SK-N-DZ (cell line): ENCODE measurements at regions not wholly inside any gene's neighbourhood (a gene's known extent, or its start where the extent isn't known, plus 50 kb on each side); places are given as distances from the start of the nearest gene placed in this dataset.

ENCODE experiments used
- DNase-seq: peaks from one replicate; pipeline ENCODE4 v3.0.0-alpha.2; 2015; ENCODE audit warnings: low spot score

DNA sequence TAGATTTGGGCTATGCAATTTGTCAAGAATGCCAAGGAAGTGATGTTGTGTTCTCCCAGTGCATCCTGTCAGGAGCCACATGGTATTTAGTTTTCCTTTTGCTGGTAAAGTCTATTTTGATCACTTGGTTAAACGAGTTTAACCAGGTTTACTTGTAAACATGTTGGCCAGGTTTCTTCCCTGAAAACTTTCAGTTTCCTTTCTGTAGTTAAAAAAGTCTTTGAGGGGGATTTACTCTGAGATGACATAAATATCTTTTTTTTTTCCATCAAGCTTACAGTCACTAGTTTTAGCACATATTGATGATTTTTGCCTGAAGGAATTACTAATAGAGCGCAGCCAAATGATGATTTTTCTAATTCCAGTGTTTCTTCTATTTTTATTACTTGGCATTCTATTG lies 320.5 kb downstream of the PHF14 start:
- DNase-seq: no peak

DNA sequence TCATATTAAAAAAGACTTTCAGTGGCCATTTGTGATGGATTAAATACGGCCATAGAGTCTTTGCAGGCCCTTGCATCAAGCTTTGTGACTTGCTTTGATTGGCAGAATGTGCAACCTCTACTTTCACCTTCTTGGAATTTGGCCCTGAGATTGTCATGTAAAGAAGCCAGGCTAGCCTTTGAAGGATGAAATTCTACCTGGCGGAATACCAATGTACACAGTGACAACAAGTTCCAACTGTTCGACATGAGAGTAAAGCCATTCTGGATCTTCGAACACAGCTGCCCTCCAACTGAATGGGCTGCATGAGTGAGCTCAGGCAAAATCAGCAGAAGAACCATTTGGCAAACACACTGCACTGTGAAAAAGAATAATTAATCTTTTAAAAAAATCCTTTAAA lies 321.3 kb downstream of the PHF14 start:
- DNase-seq: no peak

DNA sequence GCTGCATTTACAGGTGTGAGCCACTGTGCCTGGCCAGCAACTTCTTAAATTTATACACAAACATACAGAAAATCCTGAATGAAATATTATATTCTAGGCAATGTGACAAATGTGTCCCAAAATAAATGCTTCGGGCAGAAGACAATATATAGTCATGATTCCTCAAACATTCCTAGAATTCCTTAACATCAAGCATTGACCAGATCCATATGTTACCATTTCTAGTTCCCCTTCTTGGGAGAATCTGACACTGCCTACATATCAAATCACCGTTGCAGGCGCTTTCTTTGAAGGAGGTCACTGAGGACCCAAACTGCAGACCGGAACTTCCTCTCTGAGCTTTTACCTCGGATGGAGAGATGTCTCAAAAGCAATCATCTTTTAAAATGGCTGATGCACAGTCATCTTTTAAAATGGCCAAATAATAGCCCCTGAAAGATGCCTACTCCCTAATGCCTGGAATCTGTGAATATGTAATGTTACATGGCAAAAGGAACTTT lies 323.5 kb downstream of the PHF14 start:
- DNase-seq: no peak

DNA sequence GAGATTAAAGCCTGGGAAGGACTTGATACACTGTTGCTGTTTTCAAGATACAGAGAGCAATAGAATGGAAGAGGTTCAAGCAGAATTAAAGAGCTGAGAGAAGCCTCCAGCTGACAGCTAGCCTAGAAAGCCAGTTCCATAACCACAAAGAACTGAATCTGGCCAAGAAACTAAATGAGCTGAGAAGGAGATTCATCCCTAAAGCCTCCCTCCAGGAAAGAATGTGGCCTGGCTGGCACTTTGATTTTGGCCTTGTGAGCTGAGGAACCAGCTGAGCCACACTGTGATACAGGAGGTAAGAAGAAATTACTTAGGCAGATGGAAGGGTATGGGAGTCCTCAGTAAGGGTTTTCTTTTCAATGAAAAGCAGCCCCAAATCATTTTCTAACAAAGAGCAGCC lies 324.1 kb downstream of the PHF14 start:
- no peak for DNase-seq

DNA sequence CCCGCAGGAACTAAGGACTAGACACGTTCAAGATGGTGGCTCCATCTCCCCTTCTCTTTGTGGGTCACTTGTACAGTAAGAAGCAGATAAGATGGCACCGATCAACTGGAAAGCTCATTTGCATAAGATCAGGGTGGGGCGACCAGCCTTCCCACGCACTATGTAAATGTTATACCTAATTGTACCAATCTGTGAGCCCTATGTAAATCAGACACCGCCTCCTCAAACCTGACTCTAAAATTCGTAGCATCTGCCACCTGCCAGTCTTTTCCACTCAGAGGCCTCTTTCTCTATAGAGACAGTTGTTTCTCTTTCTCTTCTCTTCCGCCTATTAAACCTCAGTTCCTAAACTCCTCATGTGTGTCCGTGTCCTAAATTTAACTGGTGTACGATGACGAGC lies 324.5 kb downstream of the PHF14 start:
- peak; percentile 8 for DNase-seq

DNA sequence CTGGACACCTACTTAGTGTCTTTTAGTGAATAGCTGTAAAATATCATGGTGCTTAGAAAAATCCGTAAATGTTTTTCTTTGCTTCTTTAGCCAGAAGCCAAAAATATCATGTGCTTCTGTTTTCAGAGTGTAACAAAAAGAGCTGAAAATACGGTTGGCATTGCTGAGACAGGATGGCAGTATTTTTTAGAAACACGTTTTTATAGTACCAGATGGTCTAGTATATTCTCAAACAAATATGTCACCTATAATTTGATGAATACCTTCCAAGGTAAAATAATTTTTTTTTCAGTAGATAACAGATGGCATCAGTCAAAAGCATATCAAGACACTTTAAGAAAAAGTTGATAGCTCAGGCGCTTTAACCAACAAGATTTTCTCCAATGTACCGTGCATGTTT lies 326.6 kb downstream of the PHF14 start:
- no peak for DNase-seq

DNA sequence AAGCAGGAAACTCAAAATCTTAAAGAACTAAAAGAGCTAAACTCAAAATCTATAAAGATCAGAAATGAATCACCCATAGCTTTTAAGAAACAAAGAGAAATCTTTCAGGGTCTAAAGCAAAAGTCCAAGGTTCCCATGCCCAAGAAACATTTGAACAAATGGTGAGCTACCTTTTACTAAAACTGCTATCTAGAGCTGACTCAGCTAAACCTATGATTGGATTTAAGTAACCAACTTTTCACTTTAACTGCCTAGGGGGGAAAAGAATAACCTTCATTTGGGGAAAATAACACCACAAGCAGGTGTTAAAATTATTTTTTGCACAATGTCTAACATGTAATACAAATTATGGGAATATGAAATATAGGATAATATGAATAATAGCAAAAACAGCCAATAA lies 328.4 kb downstream of the PHF14 start:
- no peak for DNase-seq

DNA sequence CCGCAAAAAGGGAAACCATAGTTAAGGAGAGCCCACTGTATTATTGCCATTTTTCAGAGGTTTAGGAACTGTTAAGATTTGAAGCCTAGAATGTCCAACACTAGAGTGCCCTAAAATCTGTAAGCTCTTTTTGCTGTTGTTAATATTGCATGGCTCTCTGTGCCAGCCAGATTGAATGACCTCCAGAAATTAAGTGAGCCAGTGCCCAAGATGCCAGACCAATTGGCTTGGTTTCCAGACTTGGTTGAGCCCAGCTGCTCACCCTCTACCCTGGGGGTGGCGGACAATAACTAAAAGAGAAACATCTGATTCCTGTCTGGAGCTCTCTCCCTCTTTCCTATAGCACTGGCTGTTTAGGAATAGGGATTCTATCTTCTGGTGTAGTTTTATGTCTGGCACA lies 340.1 kb downstream of the PHF14 start:
- DNase-seq: no peak

DNA sequence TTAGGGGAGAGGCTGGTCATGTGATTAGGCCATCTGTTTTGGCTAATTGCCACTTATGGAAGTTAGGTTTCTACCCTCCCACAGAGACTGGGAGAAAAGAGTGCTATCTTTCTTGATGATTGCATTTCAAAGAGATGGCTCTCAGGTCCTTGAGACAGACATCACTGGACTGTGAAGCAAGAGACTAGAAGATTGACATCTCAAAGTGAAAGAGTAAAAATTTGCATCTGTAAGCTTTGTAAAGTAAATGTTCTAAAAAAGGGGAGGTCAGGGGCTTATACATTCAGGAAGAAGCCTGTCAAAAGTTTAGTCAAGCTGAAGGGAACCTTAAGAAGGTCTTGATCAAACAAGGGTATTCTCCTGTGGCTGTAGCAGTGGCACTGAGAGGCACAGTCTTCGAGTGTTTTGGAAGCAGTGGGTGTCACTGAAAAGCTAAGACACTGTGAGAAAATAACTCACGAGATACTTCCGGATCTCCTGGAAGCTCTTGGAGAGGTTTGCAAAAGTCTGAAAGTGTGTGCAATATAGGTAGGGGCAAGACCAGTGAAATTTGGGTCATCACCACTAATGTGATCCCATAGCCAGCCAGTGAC lies 342.1 kb downstream of the PHF14 start:
- no peak for DNase-seq

DNA sequence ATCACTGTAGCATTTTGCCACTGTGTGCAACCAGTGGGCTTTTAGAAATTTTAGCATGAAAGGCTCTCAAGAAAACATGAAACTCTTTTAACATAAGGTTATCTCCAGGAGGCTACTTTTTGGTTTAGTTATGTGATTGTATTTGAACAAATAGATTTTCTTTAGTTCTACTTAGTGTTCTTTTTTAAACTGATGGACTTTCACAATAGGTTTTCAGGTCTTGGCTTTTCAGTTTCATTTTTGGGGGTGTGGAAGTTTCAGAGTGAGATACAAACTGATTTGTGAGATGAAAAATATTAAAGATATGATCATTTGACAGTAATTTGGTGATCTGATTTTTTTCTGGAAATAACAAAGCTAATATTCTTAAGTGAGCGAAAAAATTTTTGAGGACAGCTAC lies 344.1 kb downstream of the PHF14 start:
- no peak for DNase-seq

DNA sequence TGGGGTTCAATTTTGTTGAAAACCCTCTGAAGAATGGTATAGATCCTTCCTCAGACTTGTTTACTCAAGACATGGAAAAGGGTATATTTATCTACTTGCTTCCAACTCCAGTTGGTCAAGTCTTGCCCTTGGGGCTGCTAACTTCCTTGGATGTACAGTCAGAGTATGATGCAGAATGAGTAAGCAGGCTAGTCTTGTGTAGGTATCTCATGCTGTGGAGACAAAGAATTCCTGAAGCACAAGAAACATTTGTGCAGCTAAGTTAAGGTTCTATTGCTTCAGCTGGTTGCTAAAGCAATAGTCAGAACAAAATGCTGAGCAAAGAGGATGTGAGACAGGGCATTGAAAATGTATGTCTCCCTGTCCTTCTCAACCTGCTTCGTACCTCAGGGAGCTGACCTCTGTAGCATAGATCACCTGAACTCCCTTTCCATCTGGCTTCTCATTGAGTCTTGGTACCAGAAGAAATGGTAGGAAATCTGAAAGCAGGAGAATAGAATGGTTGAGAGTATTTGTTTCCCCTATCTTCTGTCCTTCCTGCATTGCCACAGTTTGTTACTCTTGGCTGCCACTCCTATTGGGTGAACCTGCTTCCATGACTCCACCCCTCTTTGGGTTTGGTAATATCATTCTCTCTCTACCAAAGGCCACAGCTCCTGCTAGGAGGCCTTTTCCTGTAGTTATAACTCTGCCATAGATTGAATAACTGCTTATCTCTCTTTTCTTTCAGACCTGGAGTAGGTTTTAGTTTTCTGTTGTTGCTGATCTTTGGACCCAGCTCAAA lies 346.0 kb downstream of the PHF14 start:
- no peak for DNase-seq
